Gastroesophageal sphincter (tissue), 4 donors: ENCODE measurements at regions not wholly inside any gene's neighbourhood (a gene's known extent, or its start where the extent isn't known, plus 50 kb on each side); places are given as distances from the start of the nearest gene placed in this dataset.

Experiments used
- ATAC-seq: fragments of 150-250 bp; one replicate; pipeline ENCODE4 v1.9.1; 2016; ENCODE audit warnings: mild to moderate bottlenecking, moderate library complexity
- H3K27ac ChIP-seq, 4 donors: fragments of 200-600 bp; sonication (generic) in 3 of 4; 1 replicate in 3 of 4; 2 replicates in 1 of 4; pipeline ENCODE4 v1.5.1; 2016 to 2019
- H3K27me3 ChIP-seq: fragments of 200-600 bp; sonication (generic); one replicate; pipeline ENCODE4 v1.5.1; 2019
- H3K36me3 ChIP-seq, 2 donors: fragments of 200-600 bp; sonication (generic); one replicate each; pipeline ENCODE4 v1.5.1; 2019; ENCODE audit warnings: control low read depth in 1 of 2
- H3K4me1 ChIP-seq, 3 donors: fragments of 200-600 bp; sonication (generic); 1 replicate in 2 of 3; 2 replicates in 1 of 3; pipeline ENCODE4 v1.5.1; 2016 to 2019; ENCODE audit warnings: control low read depth in 2 of 3
- H3K4me3 ChIP-seq, 2 donors: fragments of 200-600 bp; sonication (generic); one replicate each; pipeline ENCODE4 v1.5.1; 2019; ENCODE audit warnings: mild to moderate bottlenecking in 1 of 2, moderate library complexity in 1 of 2
- H3K9me3 ChIP-seq, 3 donors: fragments of 200-600 bp; sonication (generic); one replicate each; pipeline ENCODE4 v1.5.1; 2017 to 2019; ENCODE audit warnings: control low read depth in 2 of 3
- CTCF ChIP-seq, 4 experiments: fragments of 200-600 bp in 2 of 4; fragments of 450-650 bp in 2 of 4; sonication (generic) in 1 of 4; IDR thresholded peaks; one replicate each; pipeline ENCODE4 v1.5.1; 2017 to 2019; ENCODE audit warnings: antibody characterized with exemption in 4 of 4, mild to moderate bottlenecking in 2 of 4, moderate library complexity in 2 of 4
- EP300 ChIP-seq: sonication (generic); formaldehyde crosslinking; IDR thresholded peaks from one replicate; pipeline ENCODE4 v1.6.1; 2017; ENCODE audit warnings: antibody characterized with exemption, mild to moderate bottlenecking
- POLR2A ChIP-seq, 2 donors: fragments of 450-650 bp; IDR thresholded peaks; one replicate each; pipeline ENCODE4 v1.6.1; 2017; ENCODE audit warnings: antibody characterized with exemption in 2 of 2, mild to moderate bottlenecking in 2 of 2, moderate library complexity in 1 of 2
- POLR2AphosphoS5 ChIP-seq: sonication (generic); formaldehyde crosslinking; IDR thresholded peaks from one replicate; pipeline ENCODE4 v1.6.1; 2017; ENCODE audit warnings: antibody characterized with exemption
- WGBS, 2 donors: methylation state at CpG; one replicate each; pipeline ENCODE4 v1.1.5; 2018; ENCODE audit warnings: low coverage in 1 of 2; 5-methylcytosine and 5-hydroxymethylcytosine counted together

DNA sequence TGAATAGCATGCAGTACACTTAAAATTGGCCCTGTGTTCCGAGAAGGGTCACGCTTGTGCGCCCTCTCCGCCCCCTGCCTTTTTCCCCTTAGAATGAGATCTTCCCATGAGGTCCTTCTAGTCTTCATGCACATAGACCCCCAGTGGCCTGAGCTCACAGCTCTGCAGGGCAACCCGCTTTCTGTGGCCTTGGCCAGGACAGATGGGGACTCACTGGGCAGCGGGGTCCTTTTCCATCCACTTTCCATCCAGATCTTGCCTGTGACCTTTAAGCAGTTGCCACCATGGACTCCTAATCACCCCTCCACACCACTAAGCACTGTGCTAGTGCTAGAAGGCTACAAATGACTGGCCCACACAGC is 244.4 kb downstream of the UACA start:
- ATAC-seq: no peak
- WGBS, 2 donors: 96% methylated on average over 5 of the region's 6 CpGs; no CpG with 5 or more reads in 1 of the 2 donors
- TF ChIP-seq EP300: no peak
- TF ChIP-seq POLR2AphosphoS5: no peak
- TF ChIP-seq CTCF (IDR thresholded peaks at IDR 0.05): no peak
- no peak for TF ChIP-seq POLR2A (IDR thresholded peaks at IDR 0.05)
- Histone ChIP-seq H3K36me3 (no peaks in the 10 kb centered on the region), H3K4me1 (no peaks in the 10 kb centered on the region), H3K27me3 (peaks cover 28% of the 10 kb centered on the region), H3K9me3 (no peaks in the 10 kb centered on the region), H3K27ac (no peak overlapping the region), H3K4me3 (no peak overlapping the region)

DNA sequence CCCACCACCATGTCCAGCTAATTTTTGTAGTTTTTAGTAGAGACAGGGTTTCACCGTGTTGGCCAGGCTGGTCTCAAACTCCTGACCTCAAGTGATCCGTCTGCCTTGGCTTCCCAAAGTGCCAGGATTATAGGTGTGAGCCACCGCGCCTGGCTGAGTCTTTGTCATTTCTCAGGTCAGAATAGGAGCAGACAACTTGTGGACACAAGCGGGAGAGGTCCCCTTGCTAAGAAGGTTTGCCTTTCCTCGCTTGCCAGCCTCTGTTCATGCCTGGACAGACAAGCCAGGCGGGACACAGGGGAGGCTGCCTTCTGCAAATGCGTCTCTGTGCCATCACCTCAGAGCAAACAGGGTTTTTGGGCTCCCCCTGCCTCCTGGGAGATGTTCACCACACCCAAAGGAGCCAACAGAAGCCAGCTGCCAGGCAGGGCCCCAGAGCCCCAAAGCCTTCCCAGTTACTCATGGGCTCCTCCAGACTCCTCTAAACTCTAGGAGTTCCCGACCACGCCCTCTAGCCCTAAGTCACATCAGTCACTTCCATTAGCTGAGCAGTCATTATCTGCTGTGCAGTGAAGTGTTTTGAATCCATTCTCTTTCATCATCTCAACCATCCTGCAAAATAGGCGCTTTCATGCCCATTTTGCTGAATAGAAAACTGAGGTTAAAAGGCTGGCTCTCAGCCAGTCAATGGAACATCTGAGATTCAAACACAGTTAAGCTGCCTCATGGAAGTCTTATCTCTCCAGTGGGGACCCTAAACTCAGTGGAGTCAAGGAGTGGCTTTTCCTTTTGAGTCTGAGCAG is 245.0 kb downstream of the UACA start:
- Histone ChIP-seq H3K9me3 (no peaks in the 10 kb centered on the region), H3K36me3 (no peaks in the 10 kb centered on the region), H3K4me3 (no peak overlapping the region), H3K27ac (no peak overlapping the region), H3K27me3 (peaks cover 28% of the 10 kb centered on the region), H3K4me1 (no peaks in the 10 kb centered on the region)
- WGBS, 2 donors: 83% methylated on average over 3 of the region's 11 CpGs; no CpG with 5 or more reads in 1 of the 2 donors
- TF ChIP-seq POLR2AphosphoS5: no peak
- TF ChIP-seq CTCF (IDR thresholded peaks at IDR 0.05): no peak
- TF ChIP-seq POLR2A (IDR thresholded peaks at IDR 0.05): no peak
- no peak for ATAC-seq

GRCh38 chr15:70517194-70517590 is 246.2 kb downstream of the UACA start:
- 83 to 100% methylated on average over 2 of the region's 10 CpGs for WGBS, 2 donors
- H3K4me3 ChIP-seq: no peak overlapping the region
- no peaks in the 10 kb centered on the region for H3K4me1 ChIP-seq
- peaks cover 28% of the 10 kb centered on the region for H3K27me3 ChIP-seq
- H3K27ac ChIP-seq: no peak overlapping the region
- peaks cover 0 to 7% (median 0%) of the 10 kb centered on the region in 3 donors for H3K9me3 ChIP-seq
- no peak for ATAC-seq
- no peaks in the 10 kb centered on the region for H3K36me3 ChIP-seq
- no peak for TF ChIP-seq POLR2A (IDR thresholded peaks at IDR 0.05)
- TF ChIP-seq CTCF (IDR thresholded peaks at IDR 0.05): no peak
- no peak for TF ChIP-seq EP300
- TF ChIP-seq POLR2AphosphoS5: no peak

- H3K9me3 ChIP-seq: peaks cover 0 to 12% (median 0%) of the 10 kb centered on the region in 3 donors
- TF ChIP-seq POLR2AphosphoS5 (no peak), EP300 (no peak), POLR2A (IDR thresholded peaks at IDR 0.05) (no peak), CTCF (IDR thresholded peaks at IDR 0.05) (no peak)
- no peaks in the 10 kb centered on the region for H3K4me1 ChIP-seq
- peaks cover 25% of the 10 kb centered on the region for H3K27me3 ChIP-seq
- 92 to 96% methylated on average over 2 to 3 of the region's 6 CpGs for WGBS, 2 donors
- no peak overlapping the region for H3K27ac ChIP-seq
- no peak overlapping the region for H3K4me3 ChIP-seq
- no peak for ATAC-seq
- H3K36me3 ChIP-seq: no peaks in the 10 kb centered on the region
Observed at GRCh38 chr15:70516408-70517193, 246.8 kb downstream of the UACA start.
